ENCODE measurements at regions not wholly inside any gene's neighbourhood (a gene's known extent, or its start where the extent isn't known, plus 50 kb on each side); places are given as distances from the start of the nearest gene placed in this dataset.
A peak's percentile ranks its signal among the peaks of the same experiment; 100 is the strongest.

DNA sequence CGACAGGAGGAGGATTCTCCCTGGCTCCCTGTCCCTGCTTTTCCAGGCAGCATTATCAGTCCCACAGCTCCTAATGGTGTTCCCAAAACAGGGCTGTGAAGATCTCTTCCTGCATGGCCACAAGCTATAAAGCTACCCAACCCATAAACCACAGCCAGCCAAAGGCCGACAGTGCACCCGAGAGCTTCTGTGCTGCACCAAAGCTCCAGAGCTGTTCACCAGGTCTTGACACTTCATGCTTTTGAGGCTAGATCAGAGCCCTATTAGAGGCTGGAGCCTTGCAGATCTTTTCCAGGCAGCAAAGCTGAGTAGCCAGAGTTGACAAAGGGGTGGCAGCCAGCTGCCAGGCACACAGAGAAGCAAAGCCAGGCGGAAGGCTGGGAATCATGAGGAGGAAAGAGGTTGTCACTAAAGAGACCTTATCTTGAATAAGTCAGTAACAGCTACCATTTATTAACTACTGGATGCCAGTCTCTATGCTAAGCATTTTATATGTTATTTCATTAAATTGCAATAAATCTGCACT lies 180.4 kb downstream of the KATNAL1 start:
- DNase-seq (ENCODE audit: low read depth in 3 of 3): no peak

DNA sequence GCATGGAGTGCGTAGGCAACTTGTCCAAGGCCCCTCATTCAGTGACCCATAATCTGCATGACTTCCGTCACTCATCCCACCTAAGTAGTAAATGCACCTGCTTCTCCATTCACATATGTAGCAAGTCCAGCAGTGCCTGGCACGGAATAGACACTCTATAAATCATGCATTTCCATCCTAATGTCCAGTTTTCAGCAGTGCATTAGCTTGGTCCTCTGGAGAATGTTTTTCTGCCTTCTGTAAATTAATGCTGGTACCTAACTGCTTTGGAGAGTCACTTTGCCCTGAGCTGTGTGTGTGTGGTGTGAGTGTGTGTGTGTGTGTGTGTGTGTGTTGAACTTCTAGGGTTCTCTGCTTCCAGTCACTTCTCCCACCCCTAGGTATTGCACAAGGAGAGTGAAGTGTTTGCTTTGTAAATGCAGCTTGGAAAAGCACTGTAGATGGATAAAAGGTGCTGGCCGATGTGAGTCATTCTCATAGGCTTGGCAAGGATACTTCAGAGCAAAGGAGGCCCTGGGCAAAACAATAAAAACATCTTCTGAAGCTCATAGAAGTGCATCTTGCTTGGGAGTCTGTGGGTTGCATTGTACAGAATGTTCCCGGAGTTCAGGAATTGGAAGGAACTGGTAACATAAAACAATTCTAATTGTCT lies 181.8 kb downstream of the KATNAL1 start:
- no peak for DNase-seq (ENCODE audit: low read depth in 3 of 3)

DNA sequence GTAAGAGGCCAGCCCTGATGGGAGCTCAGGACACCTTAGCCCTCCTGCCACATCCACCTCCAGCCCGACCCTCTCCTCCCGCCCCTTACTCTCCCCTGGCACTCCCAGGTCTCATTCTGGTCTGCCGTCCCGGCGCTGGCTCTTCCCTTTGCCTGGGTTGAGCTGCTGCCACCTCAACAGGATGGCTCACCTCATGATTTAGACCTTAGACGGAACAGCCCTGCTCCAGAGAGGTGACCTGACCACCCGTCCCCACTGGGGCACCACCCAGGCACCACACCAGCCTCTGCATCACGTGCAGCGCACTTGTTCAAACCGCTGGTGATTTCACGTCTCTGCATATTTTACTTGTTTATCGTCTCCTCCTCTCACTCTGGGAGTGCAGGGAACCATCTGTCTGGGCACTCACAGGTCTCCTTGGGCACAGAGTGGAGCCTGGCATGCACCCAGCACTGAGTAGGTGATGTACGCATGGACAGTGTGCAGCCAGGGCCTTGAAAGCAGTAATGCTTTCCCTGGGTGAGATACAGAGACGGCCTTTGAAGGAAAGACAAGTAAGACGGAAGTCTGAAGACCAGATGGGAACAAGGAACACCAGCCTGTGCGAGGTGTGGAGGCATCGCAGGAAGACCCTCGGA lies 183.1 kb downstream of the KATNAL1 start:
- no peak for DNase-seq (ENCODE audit: low read depth in 3 of 3)

DNA sequence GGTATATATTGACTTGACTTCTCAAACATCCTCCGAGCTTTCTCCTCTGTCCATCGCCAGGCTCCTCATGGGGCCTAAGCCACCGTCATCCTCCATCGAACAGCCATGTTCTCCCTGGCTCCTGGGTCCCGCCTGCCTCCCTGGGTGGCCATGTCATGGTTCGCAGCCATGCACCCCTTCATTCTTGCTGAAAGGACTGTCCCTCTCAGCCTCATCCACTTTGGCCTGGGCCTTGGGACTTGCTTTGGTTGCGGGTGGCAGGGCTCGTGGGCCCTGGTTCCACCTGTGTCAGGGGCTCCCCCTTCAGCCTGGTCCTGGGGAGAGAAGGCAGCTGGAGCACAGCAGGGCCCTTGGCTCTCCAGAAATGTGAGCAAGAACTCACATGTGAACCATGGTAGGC lies 183.8 kb downstream of the KATNAL1 start:
- DNase-seq (ENCODE audit: low read depth in 3 of 3): no peak

DNA sequence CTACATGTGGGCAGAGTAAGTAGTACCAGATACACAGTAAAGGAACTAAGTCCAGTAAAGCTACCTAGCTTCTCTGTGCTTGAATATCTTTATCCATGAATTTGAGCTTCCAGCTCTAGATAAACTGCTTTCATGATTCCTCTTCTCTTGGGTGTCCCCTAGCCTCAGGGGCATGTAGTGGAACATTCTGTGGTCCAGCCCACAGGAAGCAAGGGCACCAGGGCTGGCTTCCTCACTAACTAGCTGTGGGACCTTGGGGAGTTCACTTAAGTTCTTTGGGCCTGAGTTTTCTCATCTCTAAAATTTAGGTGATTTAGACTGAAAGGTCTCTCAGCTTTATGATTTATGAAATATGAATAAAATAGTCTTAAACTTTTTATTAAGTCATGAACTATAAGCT lies 185.7 kb downstream of the KATNAL1 start:
- DNase-seq (ENCODE audit: low read depth in 3 of 3): no peak

DNA sequence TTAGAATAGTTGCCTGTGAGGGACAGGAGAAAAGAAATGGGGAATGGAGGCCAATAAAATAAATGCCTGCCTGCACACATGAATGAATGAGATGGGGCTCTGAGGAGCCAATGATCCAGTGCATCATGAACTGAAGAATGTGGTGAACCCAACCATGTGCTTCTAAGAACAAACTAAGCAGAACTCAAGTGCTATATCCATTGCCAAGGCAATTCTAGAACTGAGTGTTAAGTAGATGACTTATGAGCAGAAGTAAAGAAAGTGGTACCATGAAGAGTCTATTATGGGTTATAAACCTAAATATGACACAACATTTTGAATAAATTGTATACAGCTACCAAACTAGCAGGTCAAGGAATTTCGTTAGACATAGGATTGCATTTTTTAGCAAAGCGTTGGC lies 186.1 kb downstream of the KATNAL1 start:
- DNase-seq (ENCODE audit: low read depth in 3 of 3): no peak

DNA sequence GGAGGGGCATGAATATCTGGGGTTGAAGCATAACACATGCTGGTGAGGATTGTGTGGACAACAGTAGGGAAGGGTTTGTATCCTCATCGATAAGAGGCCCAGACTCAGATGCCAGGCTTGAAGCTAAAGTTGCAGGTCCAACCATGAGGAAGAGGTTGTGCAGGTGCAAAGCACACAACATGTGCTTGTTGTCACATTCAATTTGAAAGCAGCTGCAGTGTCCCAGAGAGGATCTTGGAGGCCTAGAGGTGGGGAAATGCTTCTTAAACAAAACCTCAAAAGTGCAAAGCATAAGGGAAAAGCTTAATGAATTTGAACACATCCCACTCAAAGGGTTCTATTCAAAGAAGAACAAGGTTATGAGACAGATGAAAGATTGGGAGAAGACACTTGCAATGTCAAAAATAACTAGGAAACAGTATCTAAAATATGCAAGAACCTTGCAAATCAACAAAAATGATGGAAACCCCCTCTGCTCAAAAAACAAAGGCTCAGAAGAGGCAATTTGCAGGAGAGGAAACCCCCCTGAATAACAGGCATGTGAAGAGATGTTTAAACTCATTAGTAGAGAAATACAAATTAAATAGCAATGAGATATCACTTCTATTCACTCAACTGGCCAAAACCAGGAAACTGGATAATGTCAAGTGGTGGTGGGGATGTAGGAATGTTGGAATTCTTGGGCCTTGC lies 187.1 kb downstream of the KATNAL1 start:
- no peak for DNase-seq (ENCODE audit: low read depth in 3 of 3)

DNA sequence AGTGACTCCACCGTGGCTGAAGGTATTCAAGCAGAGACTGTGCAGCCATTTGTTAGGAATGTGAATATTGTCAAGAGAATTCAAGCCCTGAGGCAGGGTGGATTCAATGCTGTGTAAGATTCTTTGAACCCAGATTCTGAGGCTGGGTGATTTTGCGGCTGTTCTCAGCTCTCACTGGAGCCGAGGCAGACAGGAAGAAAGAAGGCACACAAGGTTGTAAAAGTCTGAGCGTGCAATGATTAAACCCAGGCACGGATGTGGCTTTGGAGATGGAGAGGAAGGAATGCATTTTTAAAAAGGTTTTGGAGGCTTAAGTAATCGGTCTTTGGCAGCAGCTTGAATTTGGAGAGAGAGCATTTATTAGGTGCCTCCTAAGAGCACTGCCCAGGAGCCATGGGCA lies 187.9 kb downstream of the KATNAL1 start:
- no peak for DNase-seq (ENCODE audit: low read depth in 3 of 3)

DNA sequence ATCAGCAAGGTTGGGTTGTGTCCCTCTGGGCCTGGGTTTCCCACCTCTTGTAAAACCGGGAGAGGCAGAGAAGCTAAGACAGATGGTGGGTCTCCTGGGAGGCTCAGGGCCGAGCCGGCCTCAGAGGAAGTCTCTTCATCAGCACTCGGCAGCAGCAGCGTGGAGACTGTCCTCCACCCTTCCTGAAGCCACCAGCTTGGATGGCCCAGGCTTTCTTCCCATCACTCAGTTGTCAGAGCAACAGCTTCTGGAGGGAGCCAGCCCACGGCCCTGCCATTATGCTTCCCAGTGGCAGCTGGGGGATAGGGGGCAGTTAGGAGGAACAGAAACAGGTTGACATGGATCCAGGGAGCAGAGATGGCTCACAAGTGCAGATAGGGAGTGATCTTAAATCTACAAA lies 191.0 kb downstream of the KATNAL1 start:
- no peak for DNase-seq (ENCODE audit: low read depth in 3 of 3)

DNA sequence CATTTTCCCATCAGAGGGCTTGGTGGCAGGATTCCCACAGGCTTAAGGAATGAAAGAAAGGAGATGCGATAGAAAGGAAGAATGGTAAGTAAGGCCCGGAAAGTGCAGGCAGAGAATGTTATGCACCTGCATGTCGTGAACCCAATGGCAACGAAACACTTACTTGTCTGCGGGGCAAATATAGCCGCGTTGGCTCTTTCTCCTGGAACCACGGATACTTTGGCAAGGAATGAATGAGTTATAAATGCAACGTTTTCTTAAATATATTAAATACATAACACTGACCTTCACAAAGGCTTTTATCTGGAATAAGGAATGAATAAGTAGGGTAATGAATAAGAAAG lies 192.1 kb downstream of the KATNAL1 start:
- DNase-seq (ENCODE audit: low read depth in 3 of 3): no peak

DNA sequence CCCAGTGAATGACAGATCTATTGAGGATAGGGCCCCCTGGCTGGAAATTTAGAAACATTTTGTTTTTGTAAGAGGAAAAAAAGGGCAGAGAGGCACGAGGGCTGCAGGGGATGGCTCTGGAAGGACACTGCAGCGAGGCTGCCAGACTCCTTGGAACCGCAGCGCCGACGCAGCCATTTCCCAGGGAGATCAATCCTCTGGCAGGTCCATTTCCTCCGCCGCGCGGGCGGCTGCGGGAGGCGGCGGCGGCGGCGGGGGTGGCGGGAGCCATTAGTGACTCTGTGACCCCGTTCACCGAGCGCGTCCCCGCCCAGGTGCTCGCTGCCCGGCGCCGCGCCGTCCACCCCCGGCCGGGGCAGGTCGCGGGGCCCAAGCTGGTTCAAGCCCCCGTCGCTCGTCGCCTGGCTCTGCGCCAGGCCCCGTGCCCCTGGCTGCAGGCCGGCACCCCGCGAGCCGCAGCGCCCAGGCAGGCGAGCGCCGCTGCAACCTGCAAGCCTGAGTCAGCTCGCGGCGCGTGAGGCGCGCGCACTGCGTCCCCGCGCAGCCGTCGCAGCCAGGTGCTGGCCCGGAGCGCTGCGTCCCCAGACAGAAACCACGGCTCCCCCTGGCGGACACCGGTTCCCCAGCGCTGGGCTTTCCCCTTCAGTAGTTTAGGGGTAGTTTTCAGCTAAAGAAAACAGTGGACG lies 192.6 kb downstream of the KATNAL1 start:
- peak; percentile 83 to 94 (median 87) for DNase-seq (ENCODE audit: low read depth in 3 of 3)

DNA sequence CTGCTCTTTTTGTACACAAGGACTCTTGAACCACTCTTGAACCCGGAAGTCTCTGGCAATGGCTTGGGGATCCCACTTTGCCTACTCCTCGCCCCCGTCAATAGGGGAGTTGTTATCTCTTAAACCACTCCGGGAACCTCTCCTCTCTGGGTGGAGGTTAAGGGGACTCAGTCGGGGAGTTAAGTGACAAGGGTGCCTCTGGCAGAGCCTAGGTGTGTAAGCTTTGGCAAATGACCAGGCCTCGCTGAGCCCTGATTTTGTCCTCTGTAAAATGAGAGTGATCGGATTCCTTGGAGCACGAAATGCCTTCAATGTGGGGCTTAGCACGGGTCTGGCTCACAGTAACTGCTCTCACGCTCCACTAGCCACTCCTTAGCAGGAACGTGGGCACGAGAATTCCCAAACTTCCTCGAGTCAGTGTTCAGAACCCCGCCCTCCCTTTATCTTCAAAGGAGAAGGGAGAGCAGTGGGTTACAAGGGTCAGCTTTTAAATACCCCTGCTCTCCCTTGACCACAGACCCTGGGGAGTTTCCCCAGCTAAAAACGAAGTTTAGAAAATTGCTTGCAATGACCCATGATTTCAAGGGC lies 193.3 kb downstream of the KATNAL1 start:
- no peak for DNase-seq (ENCODE audit: low read depth in 3 of 3)

DNA sequence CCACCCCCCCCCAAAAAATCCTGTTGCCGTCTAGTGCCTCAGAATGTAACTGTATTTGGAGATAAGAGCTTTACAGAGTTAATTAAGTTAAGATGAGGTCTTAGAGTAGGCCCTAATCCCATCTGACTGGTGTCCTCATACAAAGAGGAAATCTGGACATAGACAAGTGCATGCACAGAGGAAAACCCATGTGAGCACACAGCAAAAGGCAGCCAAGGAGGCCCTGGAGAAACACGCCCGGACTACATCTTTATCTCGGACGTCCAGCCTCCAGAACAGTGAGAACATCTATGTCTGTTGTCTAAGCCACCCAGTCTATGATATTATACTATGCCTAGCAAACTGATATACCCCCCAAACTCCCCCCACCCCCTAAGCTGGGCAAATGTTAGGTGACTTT lies 193.8 kb downstream of the KATNAL1 start:
- no peak for DNase-seq (ENCODE audit: low read depth in 3 of 3)

DNA sequence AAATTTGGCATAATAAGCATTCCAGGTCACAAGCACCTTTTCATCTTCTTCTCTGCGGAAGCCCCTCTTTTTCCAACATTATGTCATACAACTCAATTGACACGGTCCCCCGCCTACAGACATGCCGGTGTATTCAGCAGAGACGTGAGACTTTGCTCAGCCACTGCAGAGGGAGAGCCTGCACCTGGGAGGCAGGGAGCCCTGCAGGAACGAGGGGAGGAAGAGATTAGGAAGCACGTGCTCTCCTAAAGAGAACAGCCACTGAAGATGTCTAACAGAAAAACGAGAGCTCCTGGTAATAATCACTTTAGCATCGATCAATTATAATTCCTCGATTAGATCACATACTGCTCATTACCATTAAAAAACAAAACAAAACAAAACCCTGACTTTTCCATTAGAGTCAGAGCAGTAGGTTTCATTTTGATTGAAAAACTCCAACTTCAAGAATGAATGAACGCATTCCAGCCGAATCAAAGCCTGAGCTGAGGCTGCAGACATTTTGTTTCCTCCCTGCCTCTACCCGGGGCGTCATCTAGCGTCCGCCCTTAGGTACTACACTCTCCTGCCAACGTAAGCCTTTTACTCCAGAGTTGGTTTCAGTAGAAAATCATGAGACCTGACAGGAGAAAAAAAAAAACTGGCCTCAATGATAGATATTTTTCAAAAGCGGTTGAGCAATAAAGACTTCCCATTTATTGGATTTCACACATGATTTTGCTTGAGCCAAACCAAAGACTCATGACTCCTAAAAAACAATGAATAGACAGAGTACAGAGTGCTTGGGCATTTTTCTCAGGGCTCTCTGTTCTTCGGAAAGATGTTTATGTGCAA lies 194.5 kb downstream of the KATNAL1 start:
- peak; percentile 59 to 75 (median 70) for DNase-seq (ENCODE audit: low read depth in 3 of 3)

DNA sequence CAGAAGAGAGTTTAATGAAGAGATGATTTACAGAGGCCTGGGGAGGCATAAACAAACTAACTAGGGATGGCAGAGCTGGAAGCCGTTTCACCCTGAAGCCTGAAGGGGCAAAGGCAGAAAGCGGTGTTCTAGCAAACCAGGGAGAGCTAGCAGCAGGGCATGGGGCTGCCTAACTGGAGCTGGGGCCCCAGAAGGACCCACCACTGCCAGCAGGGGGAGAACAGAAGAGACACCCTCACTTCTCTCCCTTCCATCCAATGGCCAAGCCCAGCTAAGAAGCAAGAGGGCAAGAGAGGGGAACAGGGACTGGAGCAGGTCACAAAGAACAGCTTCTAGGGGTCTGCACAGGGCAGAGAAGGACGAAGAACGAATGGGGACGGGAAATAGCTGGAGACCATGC lies 195.5 kb downstream of the KATNAL1 start:
- no peak for DNase-seq (ENCODE audit: low read depth in 3 of 3)

DNA sequence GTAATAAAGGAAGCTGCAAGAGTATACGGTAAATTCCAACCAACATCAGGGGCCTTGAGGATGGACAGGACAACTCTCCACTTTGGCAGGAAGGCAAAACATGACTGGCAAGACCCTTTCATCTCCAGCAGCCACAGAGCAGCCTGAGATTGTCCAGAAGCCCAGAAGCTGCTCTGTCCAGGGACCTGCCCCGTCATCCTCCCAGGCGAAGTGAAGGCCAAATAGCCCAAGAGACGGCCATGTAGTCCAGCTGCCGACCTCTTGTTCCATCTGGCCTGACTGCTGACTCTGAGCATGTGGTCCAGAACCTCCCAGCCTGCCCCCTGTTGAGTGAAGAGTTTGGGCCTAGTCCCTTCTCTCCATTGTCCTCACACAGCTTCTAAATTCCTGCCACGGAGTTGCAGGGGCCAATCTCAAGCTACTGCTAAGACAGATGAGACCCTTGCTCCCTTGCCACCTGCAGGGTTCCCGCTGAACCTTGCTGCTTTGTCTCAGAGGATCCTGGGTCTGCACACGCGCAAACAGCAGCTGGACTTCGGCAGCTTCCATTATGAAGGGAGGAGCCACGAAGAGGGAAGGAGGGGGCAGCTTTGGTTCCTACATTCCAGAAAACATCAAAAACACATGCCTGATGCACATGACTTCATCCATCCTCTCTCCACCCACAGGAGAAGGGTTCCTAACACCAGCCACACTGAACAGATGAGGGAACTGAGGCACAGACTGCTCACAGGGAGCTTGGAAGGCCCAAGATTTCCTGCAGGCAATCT lies 196.9 kb downstream of the KATNAL1 start:
- DNase-seq (ENCODE audit: low read depth in 3 of 3): no peak

DNA sequence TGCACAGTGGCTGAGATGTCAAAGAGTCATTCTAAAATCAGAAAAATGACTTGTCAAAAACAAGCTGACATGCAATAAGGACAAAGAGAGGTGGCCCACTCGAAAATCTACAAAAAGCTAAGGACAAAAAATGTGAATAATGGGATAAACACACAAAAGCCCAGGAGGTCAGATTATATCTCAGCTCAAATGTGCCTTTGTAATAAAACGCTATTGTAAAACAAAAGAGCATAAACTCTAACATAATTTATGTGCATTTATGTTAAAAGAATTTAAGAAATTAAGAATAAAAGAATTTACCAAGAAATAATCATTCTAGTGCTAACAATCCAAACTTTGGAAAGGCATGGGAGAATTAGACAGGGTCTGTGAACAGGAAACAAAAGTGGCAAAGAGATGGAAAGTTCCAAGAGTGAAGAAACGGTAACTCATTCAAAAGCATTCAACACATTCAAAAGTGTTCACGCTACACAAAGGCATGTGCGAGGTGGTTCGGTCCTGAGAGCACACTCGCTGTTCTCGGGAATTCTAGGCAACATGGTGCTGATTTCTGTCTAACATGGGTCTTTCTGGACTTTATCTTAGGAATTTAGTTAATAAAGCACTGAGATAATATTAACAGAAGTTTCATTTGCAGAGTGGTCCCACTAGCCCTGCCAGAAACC lies 197.7 kb downstream of the KATNAL1 start:
- DNase-seq (ENCODE audit: low read depth in 3 of 3): no peak

DNA sequence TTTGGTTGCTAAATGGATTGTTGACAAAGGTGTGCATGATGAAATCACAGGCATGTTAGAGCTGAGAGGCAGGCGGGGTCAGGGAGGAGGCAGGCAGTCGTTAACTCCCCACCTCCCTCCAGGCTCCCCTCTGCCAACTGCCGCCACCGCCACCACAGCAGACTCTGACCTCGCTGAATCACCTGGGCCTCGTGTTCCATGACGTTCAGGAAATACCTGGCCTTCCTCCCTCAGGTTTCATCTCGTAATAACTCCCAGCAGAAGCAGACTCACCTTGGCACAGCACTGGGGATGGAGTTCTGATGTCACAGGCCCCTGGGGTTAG lies 198.5 kb downstream of the KATNAL1 start:
- no peak for DNase-seq (ENCODE audit: low read depth in 3 of 3)

DNA sequence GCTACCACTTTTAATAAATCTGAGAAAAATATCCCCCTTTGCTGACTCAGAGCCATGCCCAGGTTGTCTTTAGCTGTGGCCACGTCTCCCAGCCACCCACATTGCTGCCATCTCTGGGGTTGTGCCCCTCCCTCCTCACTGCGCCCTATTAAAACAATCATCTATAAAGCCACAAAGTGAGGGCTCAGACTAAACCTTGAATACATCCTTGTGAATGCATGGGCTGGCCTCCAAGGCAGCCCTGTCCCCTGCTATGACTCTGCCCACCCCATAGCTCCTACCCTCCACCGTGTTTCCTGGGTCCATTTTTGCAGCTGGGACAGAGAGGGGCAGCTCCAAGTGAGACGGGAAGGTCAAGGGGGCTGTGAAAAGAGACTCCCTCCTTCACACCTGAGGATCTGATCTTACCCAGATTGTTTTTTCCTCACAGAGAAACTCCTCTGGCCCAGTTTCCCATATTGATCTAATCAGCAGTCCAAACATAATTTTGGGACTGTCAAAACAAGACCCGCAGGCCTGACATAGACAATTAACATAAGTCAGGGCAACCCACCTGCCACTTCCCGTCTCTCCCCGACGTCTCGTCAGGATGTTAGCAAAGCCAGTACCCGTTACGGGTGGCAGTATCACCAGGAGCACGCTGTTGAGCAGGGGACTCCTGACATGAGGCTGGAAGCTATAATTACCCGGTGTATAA lies 199.0 kb downstream of the KATNAL1 start:
- no peak for DNase-seq (ENCODE audit: low read depth in 3 of 3)
